Neural progenitor cell (in vitro differentiated cells): ENCODE measurements at regions not wholly inside any gene's neighbourhood (a gene's known extent, or its start where the extent isn't known, plus 50 kb on each side); places are given as distances from the start of the nearest gene placed in this dataset.

Experiments
- DNase-seq: peaks from one replicate; pipeline ENCODE4 v3.0.0-alpha.2; 2016; ENCODE audit warnings: low spot score
- H2AFZ ChIP-seq: fragments of 200-600 bp; sonication (generic); replicated peaks from 2 replicates; pipeline ENCODE4 v1.6.1; 2016; ENCODE audit warnings: antibody characterized with exemption
- H3F3A ChIP-seq: fragments of 200-600 bp; sonication (generic); 2 replicates; pipeline ENCODE4 v1.6.1; 2016; ENCODE audit warnings: antibody characterized with exemption, low read depth
- H3K27ac ChIP-seq: fragments of 200-600 bp; sonication (generic); 2 replicates; pipeline ENCODE4 v1.5.1; 2016; ENCODE audit warnings: mild to moderate bottlenecking
- H3K27me3 ChIP-seq: fragments of 200-600 bp; sonication (generic); 2 replicates; pipeline ENCODE4 v1.6.1; 2016; ENCODE audit warnings: mild to moderate bottlenecking, moderate library complexity
- H3K36me3 ChIP-seq: fragments of 200-600 bp; sonication (generic); 2 replicates; pipeline ENCODE4 v1.5.1; 2016
- H3K4me1 ChIP-seq: fragments of 200-600 bp; sonication (generic); 2 replicates; pipeline ENCODE4 v1.6.1; 2016; ENCODE audit warnings: mixed run types
- H3K4me2 ChIP-seq: fragments of 200-600 bp; sonication (generic); 2 replicates; pipeline ENCODE4 v1.6.1; 2016
- H3K4me3 ChIP-seq: fragments of 200-600 bp; sonication (generic); 2 replicates; pipeline ENCODE4 v1.5.1; 2016
- H3K79me2 ChIP-seq: fragments of 200-600 bp; sonication (generic); 2 replicates; pipeline ENCODE4 v1.6.1; 2016; ENCODE audit warnings: low read depth
- H3K9ac ChIP-seq: fragments of 200-600 bp; sonication (generic); 2 replicates; pipeline ENCODE4 v1.6.1; 2016
- H3K9me3 ChIP-seq: fragments of 200-600 bp; sonication (generic); 2 replicates; pipeline ENCODE4 v1.5.1; 2016; ENCODE audit warnings: low read depth
- H4K20me1 ChIP-seq: fragments of 200-600 bp; sonication (generic); 2 replicates; pipeline ENCODE4 v1.6.1; 2016; ENCODE audit warnings: low read depth
- H3K27ac Mint-ChIP-seq: 3 replicates; pipeline ENCODE4 v1.8.0; 2021; ENCODE audit warnings: mixed read lengths
- H3K27me3 Mint-ChIP-seq: 2 replicates; pipeline ENCODE4 v1.8.0; 2022; ENCODE audit warnings: low read depth, mild to moderate bottlenecking, inconsistent platforms, moderate library complexity, mixed read lengths; ENCODE audit not compliant: insufficient read depth
- H3K36me3 Mint-ChIP-seq: 3 replicates; pipeline ENCODE4 v1.8.0; 2021; ENCODE audit warnings: mixed read lengths
- H3K4me1 Mint-ChIP-seq: 3 replicates; pipeline ENCODE4 v1.8.0; 2021; ENCODE audit warnings: mixed read lengths
- H3K4me3 Mint-ChIP-seq: 3 replicates; pipeline ENCODE4 v1.8.0; 2021; ENCODE audit warnings: mild to moderate bottlenecking, moderate library complexity, mixed read lengths
- H3K9me3 Mint-ChIP-seq: 3 replicates; pipeline ENCODE4 v1.8.0; 2020; ENCODE audit warnings: mixed read lengths
- CTCF ChIP-seq: fragments of 200-600 bp; sonication (generic); IDR thresholded peaks from 2 replicates; pipeline ENCODE4 v1.5.1; 2017; ENCODE audit warnings: antibody characterized with exemption, mild to moderate bottlenecking
- EZH2 ChIP-seq: fragments of 200-600 bp; sonication (generic); IDR thresholded peaks from 2 replicates; pipeline ENCODE4 v1.6.1; 2017; ENCODE audit warnings: antibody characterized with exemption, mild to moderate bottlenecking, moderate library complexity
- EZH2phosphoT487 ChIP-seq: fragments of 200-600 bp; sonication (generic); IDR thresholded peaks from 2 replicates; pipeline ENCODE4 v1.6.1; 2017; ENCODE audit warnings: antibody characterized with exemption

- Histone ChIP-seq H3K27ac (no peak overlapping the region), H3K79me2 (no peaks in the 10 kb centered on the region), H3K27me3 (no peaks in the 10 kb centered on the region), H3K36me3 (no peaks in the 10 kb centered on the region), H3K4me3 (no peak overlapping the region), H3K9me3 (no peaks in the 10 kb centered on the region), H3K4me2 (no peak overlapping the region), H2AFZ (no peak overlapping the region), H3K9ac (no peak overlapping the region), H3K4me1 (no peaks in the 10 kb centered on the region), H3F3A (no peaks in the 10 kb centered on the region), H4K20me1 (no peaks in the 10 kb centered on the region)
- peaks cover 4% of the 10 kb centered on the region for H3K4me1 Mint-ChIP-seq
- TF ChIP-seq EZH2 (no peak), EZH2phosphoT487 (no peak), CTCF (no peak)
- H3K36me3 Mint-ChIP-seq = no peaks in the 10 kb centered on the region
- no peak overlapping the region for H3K4me3 Mint-ChIP-seq
- H3K9me3 Mint-ChIP-seq = peaks cover 2% of the 10 kb centered on the region
- peaks cover 3% of the 10 kb centered on the region for H3K27me3 Mint-ChIP-seq
- H3K27ac Mint-ChIP-seq = no peak overlapping the region
- no peak for DNase-seq
These were observed 900.6 kb downstream of the VRK1 start for GRCh38 chr14:97697772-97698171.

- no peaks in the 10 kb centered on the region for H3K36me3 Mint-ChIP-seq
- H3K9ac ChIP-seq = no peak overlapping the region
- no peaks in the 10 kb centered on the region for H3K9me3 ChIP-seq
These were observed 901.8 kb downstream of the VRK1 start for GRCh38 chr14:97699026-97699425.

GRCh38 chr14:97703006-97703760 is 906.0 kb downstream of the VRK1 start:
- DNase-seq = no peak
- Mint-ChIP-seq H3K27me3 (peaks cover 3% of the 10 kb centered on the region), H3K4me1 (peaks cover under 1% of the 10 kb centered on the region), H3K9me3 (peaks cover 2% of the 10 kb centered on the region), H3K4me3 (no peak overlapping the region), H3K27ac (no peak overlapping the region), H3K36me3 (no peaks in the 10 kb centered on the region)
- Histone ChIP-seq H2AFZ (peak overlapping the region; percentile 42), H3K4me3 (no peak overlapping the region), H3K36me3 (no peaks in the 10 kb centered on the region), H4K20me1 (no peaks in the 10 kb centered on the region), H3K27ac (no peak overlapping the region), H3K79me2 (no peaks in the 10 kb centered on the region), H3K4me1 (no peaks in the 10 kb centered on the region), H3K9me3 (no peaks in the 10 kb centered on the region), H3K9ac (no peak overlapping the region), H3F3A (no peaks in the 10 kb centered on the region), H3K27me3 (no peaks in the 10 kb centered on the region), H3K4me2 (no peak overlapping the region)
- TF ChIP-seq EZH2 (no peak), EZH2phosphoT487 (no peak), CTCF (no peak)

More at GRCh38 chr14:97699026-97699425, 901.8 kb downstream of the VRK1 start:
- no peak for TF ChIP-seq EZH2phosphoT487
- TF ChIP-seq EZH2 = no peak
- TF ChIP-seq CTCF = no peak
- Mint-ChIP-seq H3K4me3 (no peak overlapping the region), H3K9me3 (peaks cover 2% of the 10 kb centered on the region), H3K4me1 (peaks cover 4% of the 10 kb centered on the region), H3K27ac (no peak overlapping the region), H3K27me3 (peaks cover 3% of the 10 kb centered on the region)
- Histone ChIP-seq H4K20me1 (no peaks in the 10 kb centered on the region), H3K27ac (no peak overlapping the region), H3K4me3 (no peak overlapping the region), H3K36me3 (no peaks in the 10 kb centered on the region), H3K27me3 (no peaks in the 10 kb centered on the region), H3K79me2 (no peaks in the 10 kb centered on the region), H2AFZ (no peak overlapping the region), H3K4me1 (no peaks in the 10 kb centered on the region), H3F3A (no peaks in the 10 kb centered on the region), H3K4me2 (no peak overlapping the region)
- no peak for DNase-seq
